H9 (cell line): ENCODE measurements at regions not wholly inside any gene's neighbourhood (a gene's known extent, or its start where the extent isn't known, plus 50 kb on each side); places are given as distances from the start of the nearest gene placed in this dataset.

Experiments
- DNase-seq: peaks from one replicate; pipeline ENCODE4 v3.0.0-alpha.2; 2017
- H2AFZ ChIP-seq: one replicate; pipeline ENCODE4 v1.6.1; 2013; ENCODE audit warnings: mild to moderate bottlenecking, low read length, control low read depth, moderate library complexity
- H2AK5ac ChIP-seq: 2 replicates; pipeline ENCODE4 v1.6.1; 2013; ENCODE audit warnings: low read length, control low read depth, mixed read lengths; ENCODE audit not compliant: insufficient read length
- H2BK120ac ChIP-seq: one replicate; pipeline ENCODE4 v1.6.1; 2013; ENCODE audit warnings: low read depth, mild to moderate bottlenecking, low read length, control low read depth, inconsistent platforms; ENCODE audit not compliant: poor library complexity, severe bottlenecking
- H2BK12ac ChIP-seq: 2 replicates; pipeline ENCODE4 v1.6.1; 2013; ENCODE audit warnings: low read length, control low read depth, mixed read lengths, low read depth; ENCODE audit not compliant: insufficient read length
- H2BK15ac ChIP-seq: 2 replicates; pipeline ENCODE4 v1.6.1; 2013; ENCODE audit warnings: low read depth, low read length, control low read depth
- H2BK20ac ChIP-seq: one replicate; pipeline ENCODE4 v1.6.1; 2013; ENCODE audit warnings: low read depth, mild to moderate bottlenecking, low read length, control low read depth, inconsistent platforms; ENCODE audit not compliant: poor library complexity, severe bottlenecking
- H2BK5ac ChIP-seq: 2 replicates; pipeline ENCODE4 v1.6.1; 2013; ENCODE audit warnings: low read length, control low read depth, mixed read lengths; ENCODE audit not compliant: insufficient read length
- H3K14ac ChIP-seq: 2 replicates; pipeline ENCODE4 v1.6.1; 2013; ENCODE audit warnings: low read length, control low read depth; ENCODE audit not compliant: insufficient read depth
- H3K18ac ChIP-seq: 2 replicates; pipeline ENCODE4 v1.6.1; 2013; ENCODE audit warnings: low read depth, mild to moderate bottlenecking, mixed read lengths, low read length, control low read depth; ENCODE audit not compliant: insufficient read length
- H3K23ac ChIP-seq: 2 replicates; pipeline ENCODE4 v1.6.1; 2013; ENCODE audit warnings: low read length, control low read depth, mixed read lengths, low read depth; ENCODE audit not compliant: insufficient read length
- H3K23me2 ChIP-seq: 2 replicates; pipeline ENCODE4 v1.6.1; 2013; ENCODE audit warnings: low read depth, mild to moderate bottlenecking, mixed read lengths, low read length, control low read depth; ENCODE audit not compliant: insufficient read length, poor library complexity, severe bottlenecking
- H3K27ac ChIP-seq: 2 replicates; pipeline ENCODE4 v1.5.1; 2013; ENCODE audit warnings: low read length, control low read depth, mixed read lengths, low read depth; ENCODE audit not compliant: insufficient read length
- H3K27me3 ChIP-seq: 2 replicates; pipeline ENCODE4 v1.6.1; 2013; ENCODE audit warnings: low read length, control low read depth, inconsistent platforms; ENCODE audit not compliant: insufficient read depth
- H3K4ac ChIP-seq: 2 replicates; pipeline ENCODE4 v1.6.1; 2013; ENCODE audit warnings: low read depth, mild to moderate bottlenecking, control low read depth, inconsistent platforms, low read length, moderate library complexity
- H3K4me1 ChIP-seq: 2 replicates; pipeline ENCODE4 v1.6.1; 2013; ENCODE audit warnings: low read length, control low read depth, inconsistent platforms; ENCODE audit not compliant: insufficient read depth
- H3K4me2 ChIP-seq: 2 replicates; pipeline ENCODE4 v1.6.1; 2013; ENCODE audit warnings: low read length, control low read depth, mixed read lengths; ENCODE audit not compliant: insufficient read length, insufficient read depth
- H3K56ac ChIP-seq: 2 replicates; pipeline ENCODE4 v1.6.1; 2013; ENCODE audit warnings: low read depth, mild to moderate bottlenecking, mixed read lengths, low read length, control low read depth; ENCODE audit not compliant: insufficient read length
- H3K79me1 ChIP-seq: 2 replicates; pipeline ENCODE4 v1.6.1; 2013; ENCODE audit warnings: low read depth, mild to moderate bottlenecking, moderate library complexity, low read length, control low read depth, inconsistent platforms; ENCODE audit not compliant: insufficient read depth, poor library complexity, severe bottlenecking
- H3K79me2 ChIP-seq: 2 replicates; pipeline ENCODE4 v1.6.1; 2013; ENCODE audit warnings: low read length, control low read depth, inconsistent platforms; ENCODE audit not compliant: insufficient read depth
- H3K9ac ChIP-seq: 2 replicates; pipeline ENCODE4 v1.6.1; 2013; ENCODE audit warnings: low read length, control low read depth, mixed read lengths; ENCODE audit not compliant: insufficient read length; ENCODE audit errors: extremely low read depth
- H3K9me3 ChIP-seq: one replicate; pipeline ENCODE4 v1.6.1; 2013; ENCODE audit warnings: low read depth, low read length, inconsistent platforms; ENCODE audit not compliant: control insufficient read depth
- H3T11ph ChIP-seq: one replicate; pipeline ENCODE4 v1.6.1; 2013; ENCODE audit warnings: mild to moderate bottlenecking, low read length, control low read depth, inconsistent platforms
- H4K20me1 ChIP-seq: one replicate; pipeline ENCODE4 v1.6.1; 2013; ENCODE audit not compliant: control insufficient read depth, insufficient read length, insufficient read depth
- H4K5ac ChIP-seq: 2 replicates; pipeline ENCODE4 v1.6.1; 2013; ENCODE audit warnings: low read depth, mild to moderate bottlenecking, mixed read lengths, low read length, control low read depth; ENCODE audit not compliant: insufficient read length
- H4K8ac ChIP-seq: replicated peaks from 2 replicates; pipeline ENCODE4 v1.6.1; 2013; ENCODE audit warnings: low read length, control low read depth, mixed read lengths, low read depth; ENCODE audit not compliant: insufficient read length
- H4K91ac ChIP-seq: 2 replicates; pipeline ENCODE4 v1.6.1; 2013; ENCODE audit warnings: low read depth, mild to moderate bottlenecking, moderate library complexity, mixed read lengths, low read length, control low read depth; ENCODE audit not compliant: insufficient read length
- H3K27ac Mint-ChIP-seq, 3 experiments: 2 replicates in 2 of 3; 3 replicates in 1 of 3; pipeline ENCODE4 v1.8.0; 2020 to 2021; ENCODE audit warnings: mixed read lengths in 3 of 3, mild to moderate bottlenecking in 1 of 3, moderate library complexity in 1 of 3
- H3K27me3 Mint-ChIP-seq: 2 replicates; pipeline ENCODE4 v1.8.0; 2021; ENCODE audit warnings: low read depth, mild to moderate bottlenecking, moderate library complexity, mixed read lengths
- H3K36me3 Mint-ChIP-seq, 3 experiments: 2 replicates in 2 of 3; 3 replicates in 1 of 3; pipeline ENCODE4 v1.8.0; 2020 to 2021; ENCODE audit warnings: low read depth in 3 of 3, mixed read lengths in 3 of 3; ENCODE audit not compliant: insufficient read depth in 1 of 3
- H3K4me1 Mint-ChIP-seq, 2 experiments: 2 replicates each; pipeline ENCODE4 v1.8.0; 2020; ENCODE audit warnings: mixed read lengths in 2 of 2
- H3K4me3 Mint-ChIP-seq, 2 experiments: 2 replicates in 1 of 2; 3 replicates in 1 of 2; pipeline ENCODE4 v1.8.0; 2020 to 2021; ENCODE audit warnings: mild to moderate bottlenecking in 2 of 2, mixed read lengths in 2 of 2, moderate library complexity in 1 of 2
- H3K9me3 Mint-ChIP-seq, 2 experiments: 2 replicates in 1 of 2; 3 replicates in 1 of 2; pipeline ENCODE4 v1.8.0; 2020; ENCODE audit warnings: mild to moderate bottlenecking in 2 of 2, mixed read lengths in 2 of 2, moderate library complexity in 1 of 2
- WGBS: extraction: QIAGEN DNeasy Blood & Tissue Kit; methylation state at CpG from one replicate; pipeline ENCODE4 v1.1.7; 2013; ENCODE audit warnings: missing lambda C conversion rate, low lambda C conversion rate, mixed read lengths; ENCODE audit not compliant: insufficient read length; ENCODE audit errors: extremely low coverage; 5-methylcytosine and 5-hydroxymethylcytosine counted together
- TF ChIP-seq, protein P1 (sequence below): fragments of 200-600 bp; sonication (generic); conservative IDR thresholded peaks from 3 replicates; pipeline ENCODE4 v1.8.0; 2021; ENCODE audit warnings: antibody characterized with exemption, mild to moderate bottlenecking

DNA sequence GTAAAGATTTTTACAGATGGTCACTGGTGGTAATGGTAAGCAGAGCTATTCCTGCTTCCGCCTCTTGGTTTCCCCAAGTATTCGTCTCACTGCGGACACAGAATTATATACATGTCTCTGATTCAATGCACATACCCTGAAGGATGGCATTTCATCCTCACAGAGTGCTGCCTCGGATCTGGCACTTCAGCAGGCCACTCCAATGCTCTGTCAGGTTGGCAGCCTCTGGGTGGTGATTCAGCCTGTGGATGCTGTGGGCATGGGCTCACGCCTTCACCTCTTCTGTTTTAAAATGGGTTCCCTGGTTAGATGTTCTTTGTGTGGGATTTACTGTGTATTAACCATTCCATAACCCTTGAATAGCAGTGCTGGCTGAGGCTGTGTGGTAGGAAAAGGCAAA, 182.6 kb upstream of the ZNF608 start:
- no peak overlapping the region for H2BK20ac ChIP-seq
- H3K4ac ChIP-seq: no peak overlapping the region
- H3K27ac ChIP-seq: no peak overlapping the region
- no CpG with 5 or more reads among the region's 5 CpGs for WGBS
- H2BK12ac ChIP-seq: no peak overlapping the region
- Mint-ChIP-seq H3K36me3 (peaks cover 0 to 10% (median 4%) of the 10 kb centered on the region in 3 experiments; a peak in 3 of 7 replicates), H3K4me1 (peaks cover 5% of the 10 kb centered on the region in 2 experiments), H3K27me3 (no peaks in the 10 kb centered on the region), H3K27ac (no peak overlapping the region; a peak in 1 of 7 replicates), H3K9me3 (peaks cover 2 to 3% of the 10 kb centered on the region in 2 experiments; a peak in 3 of 5 replicates), H3K4me3 (no peak overlapping the region)
- no peak overlapping the region for H2AFZ ChIP-seq
- DNase-seq: no peak
- no peaks in the 10 kb centered on the region for H3K79me1 ChIP-seq
- H3K23ac ChIP-seq: no peak overlapping the region
- H3K4me1 ChIP-seq: no peaks in the 10 kb centered on the region
- no peak overlapping the region for H2BK120ac ChIP-seq
- TF ChIP-seq, protein P1, sequence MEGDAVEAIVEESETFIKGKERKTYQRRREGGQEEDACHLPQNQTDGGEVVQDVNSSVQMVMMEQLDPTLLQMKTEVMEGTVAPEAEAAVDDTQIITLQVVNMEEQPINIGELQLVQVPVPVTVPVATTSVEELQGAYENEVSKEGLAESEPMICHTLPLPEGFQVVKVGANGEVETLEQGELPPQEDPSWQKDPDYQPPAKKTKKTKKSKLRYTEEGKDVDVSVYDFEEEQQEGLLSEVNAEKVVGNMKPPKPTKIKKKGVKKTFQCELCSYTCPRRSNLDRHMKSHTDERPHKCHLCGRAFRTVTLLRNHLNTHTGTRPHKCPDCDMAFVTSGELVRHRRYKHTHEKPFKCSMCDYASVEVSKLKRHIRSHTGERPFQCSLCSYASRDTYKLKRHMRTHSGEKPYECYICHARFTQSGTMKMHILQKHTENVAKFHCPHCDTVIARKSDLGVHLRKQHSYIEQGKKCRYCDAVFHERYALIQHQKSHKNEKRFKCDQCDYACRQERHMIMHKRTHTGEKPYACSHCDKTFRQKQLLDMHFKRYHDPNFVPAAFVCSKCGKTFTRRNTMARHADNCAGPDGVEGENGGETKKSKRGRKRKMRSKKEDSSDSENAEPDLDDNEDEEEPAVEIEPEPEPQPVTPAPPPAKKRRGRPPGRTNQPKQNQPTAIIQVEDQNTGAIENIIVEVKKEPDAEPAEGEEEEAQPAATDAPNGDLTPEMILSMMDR: no peak
- no peak overlapping the region for H3T11ph ChIP-seq
- no peak overlapping the region for H4K5ac ChIP-seq
- H3K4me2 ChIP-seq: no peak overlapping the region
- H3K27me3 ChIP-seq: no peaks in the 10 kb centered on the region
- no peak overlapping the region for H3K56ac ChIP-seq
- no peak overlapping the region for H3K9ac ChIP-seq
- no peaks in the 10 kb centered on the region for H4K20me1 ChIP-seq
- no peak overlapping the region for H2AK5ac ChIP-seq
- no peaks in the 10 kb centered on the region for H3K9me3 ChIP-seq
- H3K23me2 ChIP-seq: no peaks in the 10 kb centered on the region
- H3K14ac ChIP-seq: no peak overlapping the region
- no peak overlapping the region for H4K8ac ChIP-seq
- no peak overlapping the region for H2BK5ac ChIP-seq
- no peak overlapping the region for H2BK15ac ChIP-seq
- no peak overlapping the region for H3K18ac ChIP-seq
- H4K91ac ChIP-seq: no peak overlapping the region
- H3K79me2 ChIP-seq: no peaks in the 10 kb centered on the region
